IMR-90 (cell line): ENCODE measurements at regions not wholly inside any gene's neighbourhood (a gene's known extent, or its start where the extent isn't known, plus 50 kb on each side); places are given as distances from the start of the nearest gene placed in this dataset.

Experiments
- ATAC-seq: fragments of 200-7000 bp; cut with Tn5 transposase; 2 replicates; pipeline ENCODE4 v1.9.1; 2020; ENCODE audit warnings: low read depth, mild to moderate bottlenecking, moderate library complexity
- BruUV-seq: library from RNA; stranded (reverse); fragments of 400-500 nt; replicated peaks from 2 replicates; lab custom pipeline; 2021; lab: Mats Ljungman, UMichigan
- CTCF ChIA-PET: fragments of 300-600 bp; formaldehyde crosslinking; extraction: SDS; loops from one replicate; lab custom pipeline; 2021; ENCODE audit warnings: antibody characterized with exemption; lab: Yijun Ruan, JAX
- POLR2A ChIA-PET: fragments of 300-600 bp; sonication (Branson Sonifier 250); formaldehyde crosslinking; loops from one replicate; lab custom pipeline; 2022; ENCODE audit warnings: antibody characterized with exemption; ENCODE audit not compliant: unreplicated experiment; lab: Charles Lee
- DNase-seq: peaks from one replicate; pipeline ENCODE4 v3.0.0; 2013
- H2AFZ ChIP-seq: replicated peaks from 2 replicates; pipeline ENCODE3; 2013; ENCODE audit warnings: low read length, mild to moderate bottlenecking; ENCODE audit not compliant: poor library complexity
- H2AK5ac ChIP-seq: 2 replicates; pipeline ENCODE4 v1.6.1; 2013; ENCODE audit warnings: low read depth, low read length, inconsistent platforms
- H2AK9ac ChIP-seq: replicated peaks from 2 replicates; pipeline ENCODE3; 2013; ENCODE audit warnings: mild to moderate bottlenecking, low read depth, low read length, moderate library complexity; ENCODE audit not compliant: poor library complexity
- H2BK120ac ChIP-seq: 2 replicates; pipeline ENCODE4 v1.6.1; 2013; ENCODE audit warnings: low read depth, low read length, inconsistent platforms
- H2BK15ac ChIP-seq: 3 replicates; pipeline ENCODE4 v1.6.1; 2013; ENCODE audit warnings: low read depth, low read length, inconsistent platforms
- H2BK20ac ChIP-seq: 2 replicates; pipeline ENCODE4 v1.6.1; 2013; ENCODE audit warnings: low read depth, mild to moderate bottlenecking, inconsistent platforms, low read length, moderate library complexity
- H2BK5ac ChIP-seq: 2 replicates; pipeline ENCODE4 v1.6.1; 2013; ENCODE audit warnings: mild to moderate bottlenecking, low read depth, low read length, inconsistent platforms; ENCODE audit not compliant: poor library complexity, severe bottlenecking
- H3K14ac ChIP-seq: replicated peaks from 2 replicates; pipeline ENCODE4 v1.6.1; 2013; ENCODE audit warnings: low read depth, low read length, inconsistent platforms
- H3K18ac ChIP-seq: 2 replicates; pipeline ENCODE4 v1.6.1; 2013; ENCODE audit warnings: low read depth, low read length, control low read depth
- H3K23ac ChIP-seq: 2 replicates; pipeline ENCODE4 v1.6.1; 2013; ENCODE audit warnings: low read depth, low read length, inconsistent platforms
- H3K27ac ChIP-seq: 2 replicates; pipeline ENCODE4 v1.5.1; 2013; ENCODE audit warnings: mild to moderate bottlenecking, control low read depth, low read length; ENCODE audit not compliant: insufficient read depth
- H3K27me3 ChIP-seq: 2 replicates; pipeline ENCODE4 v1.6.1; 2013; ENCODE audit warnings: low read length; ENCODE audit not compliant: control insufficient read depth, insufficient read depth
- H3K36me3 ChIP-seq: 2 replicates; pipeline ENCODE4 v1.6.1; 2013; ENCODE audit warnings: low read length, mixed read lengths; ENCODE audit not compliant: control insufficient read depth, insufficient read depth
- H3K4ac ChIP-seq: 2 replicates; pipeline ENCODE4 v1.6.1; 2013; ENCODE audit warnings: low read depth, low read length, inconsistent platforms
- H3K4me1 ChIP-seq: 2 replicates; pipeline ENCODE4 v1.6.1; 2013; ENCODE audit warnings: low read length, mixed read lengths; ENCODE audit not compliant: control insufficient read depth, insufficient read depth
- H3K4me2 ChIP-seq: 2 replicates; pipeline ENCODE4 v1.6.1; 2013; ENCODE audit warnings: low read depth, mild to moderate bottlenecking, control low read depth, low read length, moderate library complexity
- H3K4me3 ChIP-seq: 2 replicates; pipeline ENCODE4 v1.5.1; 2013; ENCODE audit warnings: low read depth, mild to moderate bottlenecking, control low read depth, low read length, moderate library complexity; ENCODE audit not compliant: insufficient read depth
- H3K56ac ChIP-seq: 2 replicates; pipeline ENCODE4 v1.6.1; 2013; ENCODE audit warnings: low read length, inconsistent platforms; ENCODE audit not compliant: insufficient read depth; ENCODE audit errors: extremely low read depth
- H3K79me1 ChIP-seq, 2 experiments: 2 replicates each; pipeline ENCODE4 v1.6.1; 2013; ENCODE audit warnings: low read length in 2 of 2, inconsistent platforms in 1 of 2, low read depth in 1 of 2
- H3K9ac ChIP-seq: 2 replicates; pipeline ENCODE4 v1.6.1; 2013; ENCODE audit warnings: low read depth, low read length, control low read depth
- H3K9me1 ChIP-seq: 2 replicates; pipeline ENCODE4 v1.6.1; 2013; ENCODE audit warnings: low read length, inconsistent platforms; ENCODE audit not compliant: insufficient read depth
- H3K9me3 ChIP-seq: 2 replicates; pipeline ENCODE4 v1.6.1; 2013; ENCODE audit warnings: low read length; ENCODE audit not compliant: control insufficient read depth, insufficient read depth
- H4K20me1 ChIP-seq: 2 replicates; pipeline ENCODE4 v1.6.1; 2013; ENCODE audit warnings: low read length, inconsistent platforms; ENCODE audit not compliant: insufficient read depth
- H4K5ac ChIP-seq: 2 replicates; pipeline ENCODE4 v1.6.1; 2013; ENCODE audit warnings: mild to moderate bottlenecking, low read depth, low read length, control low read depth
- H4K8ac ChIP-seq, 2 experiments: 2 replicates each; pipeline ENCODE4 v1.6.1; 2013; ENCODE audit warnings: low read depth in 2 of 2, low read length in 2 of 2, control low read depth in 1 of 2, inconsistent platforms in 1 of 2
- H4K91ac ChIP-seq: 2 replicates; pipeline ENCODE4 v1.6.1; 2013; ENCODE audit warnings: low read depth, low read length, inconsistent platforms; ENCODE audit not compliant: insufficient read depth
- BHLHE40 ChIP-seq: fragments of 150-350 bp; IDR thresholded peaks from 2 replicates; pipeline ENCODE4 v1.6.1; 2016; ENCODE audit warnings: mild to moderate bottlenecking, low read depth, low read length
- CEBPB ChIP-seq: IDR thresholded peaks from 2 replicates; pipeline ENCODE4 v1.6.1; 2012; ENCODE audit warnings: low read depth, low read length, improper control_type of control experiment
- CHD1 ChIP-seq: IDR thresholded peaks from 2 replicates; pipeline ENCODE4 v1.6.1; 2012; ENCODE audit warnings: low read depth, low read length, improper control_type of control experiment
- CTCF ChIP-seq: conservative IDR thresholded peaks from 2 replicates; pipeline ENCODE4 v1.5.1; 2012; ENCODE audit warnings: mild to moderate bottlenecking, low read depth, low read length, improper control_type of control experiment
- ELK1 ChIP-seq: fragments of 150-350 bp; IDR thresholded peaks from 2 replicates; pipeline ENCODE4 v1.6.1; 2016; ENCODE audit warnings: low read depth, mild to moderate bottlenecking, low read length, moderate library complexity, borderline replicate concordance
- FOS ChIP-seq: fragments of 150-350 bp; IDR thresholded peaks from 2 replicates; pipeline ENCODE4 v1.6.1; 2016; ENCODE audit warnings: low read depth, low read length
- MAFK ChIP-seq: IDR thresholded peaks from 2 replicates; pipeline ENCODE4 v1.6.1; 2012; ENCODE audit warnings: low read depth, low read length, improper control_type of control experiment
- MAZ ChIP-seq: IDR thresholded peaks from 2 replicates; pipeline ENCODE4 v1.6.1; 2012; ENCODE audit warnings: low read depth, mild to moderate bottlenecking, low read length, improper control_type of control experiment, moderate library complexity, borderline replicate concordance
- MXI1 ChIP-seq: IDR thresholded peaks from 2 replicates; pipeline ENCODE4 v1.6.1; 2012; ENCODE audit warnings: low read depth, mild to moderate bottlenecking, low read length, moderate library complexity, borderline replicate concordance
- NFE2L2 ChIP-seq: fragments of 150-350 bp; IDR thresholded peaks from 2 replicates; pipeline ENCODE4 v1.6.1; 2016; ENCODE audit warnings: low read depth, mild to moderate bottlenecking, low read length
- POLR2A ChIP-seq: IDR thresholded peaks from 2 replicates; pipeline ENCODE4 v1.6.1; 2012; ENCODE audit warnings: mild to moderate bottlenecking, low read depth, low read length
- RAD21 ChIP-seq: IDR thresholded peaks from 2 replicates; pipeline ENCODE4 v1.6.1; 2012; ENCODE audit warnings: low read length, improper control_type of control experiment
- RCOR1 ChIP-seq: IDR thresholded peaks from 2 replicates; pipeline ENCODE4 v1.6.1; 2012; ENCODE audit warnings: mild to moderate bottlenecking, low read length, improper control_type of control experiment; ENCODE audit not compliant: insufficient replicate concordance
- RFX5 ChIP-seq: IDR thresholded peaks from 2 replicates; pipeline ENCODE4 v1.8.0; 2012; ENCODE audit warnings: low read depth, mild to moderate bottlenecking, low read length, moderate library complexity
- SMC3 ChIP-seq: fragments of 150-350 bp; IDR thresholded peaks from 2 replicates; pipeline ENCODE4 v1.6.1; 2016; ENCODE audit warnings: low read depth, mild to moderate bottlenecking, antibody characterized with exemption, low read length, moderate library complexity
- USF2 ChIP-seq: fragments of 150-350 bp; IDR thresholded peaks from 2 replicates; pipeline ENCODE4 v1.6.1; 2017; ENCODE audit warnings: mild to moderate bottlenecking, antibody characterized with exemption, low read length, low read depth
- WGBS, 2 experiments: methylation state at CpG; one replicate each; pipeline versions ENCODE4 v1.1.5 to v1.1.7; 2013; ENCODE audit warnings: missing lambda C conversion rate in 2 of 2; ENCODE audit not compliant: insufficient read length in 1 of 2; ENCODE audit errors: extremely low coverage in 2 of 2; 5-methylcytosine and 5-hydroxymethylcytosine counted together
- dilution Hi-C: fragments of 300-500 bp; cut with HindIII; formaldehyde crosslinking; loops from one replicate; pipeline ENCODE4 v1.14.3; 2018; ENCODE audit warnings: low sequenced_read_pairs; ENCODE audit not compliant: unreplicated experiment
- in situ Hi-C: fragments of 300-500 bp; cut with MboI; formaldehyde crosslinking; loops from 3 replicates; pipeline ENCODE4 v1.14.3; 2019; ENCODE audit warnings: low sequenced_read_pairs, inconsistent platforms, mixed read lengths
- intact Hi-C: fragments of 100-400 bp; cut with micrococcal nuclease; formaldehyde crosslinking; loops from 2 replicates; pipeline ENCODE4 v1.10.0; 2022

- Histone ChIP-seq H3K9ac (no peak overlapping the region), H4K5ac (no peak overlapping the region), H4K8ac (no peak overlapping the region), H2AK5ac (no peak overlapping the region), H3K9me1 (peaks cover 8% of the 10 kb centered on the region; the same call in 1 of the 2 replicates), H3K23ac (no peak overlapping the region), H2BK120ac (no peak overlapping the region), H2BK5ac (no peak overlapping the region), H3K27me3 (no peaks in the 10 kb centered on the region), H3K4me1 (no peaks in the 10 kb centered on the region; the same call in 1 of the 2 replicates), H2AFZ (no peak overlapping the region), H3K14ac (no peak overlapping the region), H2AK9ac (no peak overlapping the region), H4K91ac (no peak overlapping the region), H3K36me3 (no peaks in the 10 kb centered on the region), H2BK20ac (no peak overlapping the region), H3K9me3 (peaks cover 6% of the 10 kb centered on the region), H3K27ac (no peak overlapping the region), H3K4me2 (no peak overlapping the region), H3K56ac (no peak overlapping the region), H3K18ac (no peak overlapping the region), H3K79me1 (peaks cover 0 to 62% of the 10 kb centered on the region in 2 experiments), H4K20me1 (no peaks in the 10 kb centered on the region; the same call in 1 of the 2 replicates), H3K4ac (no peak overlapping the region; the same call in 1 of the 2 replicates), H2BK15ac (no peak overlapping the region), H3K4me3 (no peak overlapping the region)
- 78 to 100% methylated on average over 1 to 2 of the region's 3 CpGs for WGBS, 2 experiments
- dilution Hi-C loops (no loop called here), in situ Hi-C loops (no loop called here), intact Hi-C loops (no loop called here)
- no peak for ATAC-seq
- DNase-seq, result no peak
- TF ChIP-seq NFE2L2 (no peak), POLR2A (no peak), RAD21 (no peak), USF2 (no peak), BHLHE40 (no peak), RCOR1 (no peak), MAZ (no peak), CHD1 (no peak), CEBPB (no peak), ELK1 (no peak), FOS (no peak), CTCF (no peak), MAFK (no peak), SMC3 (no peak), MXI1 (no peak), RFX5 (no peak)
- ChIA-PET CTCF (no interaction called here), POLR2A (no interaction called here)
- no TSS peak for BruUV-seq
Observed at GRCh38 chr11:69992026-69992425, 86.1 kb upstream of the ANO1 start.
